Epithelial cell of proximal tubule (primary cell): ENCODE measurements at regions not wholly inside any gene's neighbourhood (a gene's known extent, or its start where the extent isn't known, plus 50 kb on each side); places are given as distances from the start of the nearest gene placed in this dataset.

Experiments
- DNase-seq: peaks from one replicate; pipeline ENCODE4 v3.0.0-alpha.2; 2011; ENCODE audit warnings: low read depth
- H3K4me3 ChIP-seq: 2 replicates; pipeline ENCODE4 v1.5.1; 2011; ENCODE audit warnings: low read depth, mild to moderate bottlenecking, low read length
- CTCF ChIP-seq: conservative IDR thresholded peaks from 2 replicates; pipeline ENCODE4 v1.5.1; 2012; ENCODE audit warnings: low read depth, mild to moderate bottlenecking, low read length

DNA sequence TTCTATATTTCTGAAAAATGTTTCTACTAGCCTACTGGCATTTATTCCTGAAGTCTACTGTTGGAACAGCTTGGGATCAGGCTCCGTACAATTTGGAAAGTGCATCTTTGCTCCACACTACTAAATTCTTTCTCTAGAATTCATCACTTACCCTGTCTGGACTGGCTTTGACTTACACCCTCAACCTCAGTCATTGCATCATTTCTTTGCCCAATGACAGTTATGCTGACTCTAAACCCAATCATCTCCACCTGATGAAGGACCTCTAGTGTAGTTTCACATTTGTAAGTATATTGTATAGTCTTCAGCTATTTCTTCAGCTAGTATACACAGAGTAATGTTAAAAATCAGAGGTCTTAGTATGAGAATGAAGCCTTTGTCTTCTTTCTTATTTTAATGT, 359.6 kb upstream of the MC4R start:
- no peak for DNase-seq

GRCh38 chr18:60739212-60739611, 366.6 kb upstream of the MC4R start:
- H3K4me3 ChIP-seq, result no peak overlapping the region
- TF ChIP-seq CTCF, result no peak
- DNase-seq, result no peak

More for the DNA sequence above, 359.6 kb upstream of the MC4R start:
- no peak overlapping the region for H3K4me3 ChIP-seq
- no peak for TF ChIP-seq CTCF

GRCh38 chr18:60740313-60740712, 367.7 kb upstream of the MC4R start:
- no peak for TF ChIP-seq CTCF
- DNase-seq, result no peak
- no peak overlapping the region for H3K4me3 ChIP-seq

DNA sequence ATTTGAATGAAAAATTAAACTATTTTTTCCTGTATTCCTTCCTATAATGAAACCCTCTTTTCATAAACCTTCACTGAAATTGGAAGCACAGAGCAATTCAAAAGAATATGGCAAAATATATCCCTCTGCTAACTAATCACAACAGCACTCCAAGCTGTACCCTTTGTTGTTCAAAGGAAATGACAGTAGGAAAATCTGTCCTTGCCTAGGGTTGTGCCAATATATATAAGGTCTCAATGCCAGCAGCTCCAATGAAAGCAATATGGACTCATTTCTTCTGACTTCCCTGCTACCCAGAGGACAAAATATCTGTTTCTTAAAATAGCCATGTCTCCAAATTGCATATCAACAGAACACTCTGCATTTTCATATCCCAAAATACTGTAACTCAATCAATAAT, 373.9 kb upstream of the MC4R start:
- no peak for TF ChIP-seq CTCF
- DNase-seq, result no peak
- no peak overlapping the region for H3K4me3 ChIP-seq

DNA sequence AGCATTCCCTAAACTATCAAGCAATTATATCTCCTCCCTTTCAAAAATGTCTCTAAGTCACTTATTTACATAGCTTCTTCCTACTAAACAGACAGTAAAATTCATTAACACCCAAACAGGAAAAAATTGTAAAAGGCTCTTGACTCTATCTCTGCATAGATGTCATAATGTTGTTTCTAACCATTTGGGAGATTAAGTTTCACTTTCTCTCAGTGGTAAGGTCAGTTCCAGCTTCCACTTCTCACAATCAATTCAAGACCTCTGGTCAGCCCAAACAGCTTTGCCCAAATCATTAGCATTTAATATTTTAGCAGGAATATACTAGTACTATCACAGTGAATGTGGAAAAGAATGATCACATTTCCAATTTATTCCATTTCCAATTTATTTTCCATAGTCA, 374.3 kb upstream of the MC4R start:
- no peak overlapping the region for H3K4me3 ChIP-seq
- TF ChIP-seq CTCF, result no peak
- DNase-seq, result no peak

DNA sequence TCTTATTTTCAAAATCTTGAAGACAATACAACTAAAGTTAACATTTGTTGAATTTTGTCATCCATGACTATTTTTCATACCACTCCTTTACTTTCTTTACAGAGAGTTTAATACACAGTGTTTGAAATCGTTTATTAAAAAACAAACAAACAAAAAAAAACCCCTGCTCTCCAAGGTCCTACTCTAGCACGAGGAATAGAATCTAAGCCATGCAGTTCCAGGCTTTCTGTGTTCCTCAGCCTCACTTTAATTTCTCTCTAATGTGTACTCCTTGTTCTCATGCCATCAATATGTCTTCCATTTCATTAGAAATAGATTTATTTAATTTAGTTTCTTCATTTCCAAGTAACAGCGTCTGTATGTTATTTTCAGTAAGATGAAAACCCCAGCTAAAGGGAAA, 381.2 kb upstream of the MC4R start:
- TF ChIP-seq CTCF, result no peak
- no peak for DNase-seq
- no peak overlapping the region for H3K4me3 ChIP-seq

DNA sequence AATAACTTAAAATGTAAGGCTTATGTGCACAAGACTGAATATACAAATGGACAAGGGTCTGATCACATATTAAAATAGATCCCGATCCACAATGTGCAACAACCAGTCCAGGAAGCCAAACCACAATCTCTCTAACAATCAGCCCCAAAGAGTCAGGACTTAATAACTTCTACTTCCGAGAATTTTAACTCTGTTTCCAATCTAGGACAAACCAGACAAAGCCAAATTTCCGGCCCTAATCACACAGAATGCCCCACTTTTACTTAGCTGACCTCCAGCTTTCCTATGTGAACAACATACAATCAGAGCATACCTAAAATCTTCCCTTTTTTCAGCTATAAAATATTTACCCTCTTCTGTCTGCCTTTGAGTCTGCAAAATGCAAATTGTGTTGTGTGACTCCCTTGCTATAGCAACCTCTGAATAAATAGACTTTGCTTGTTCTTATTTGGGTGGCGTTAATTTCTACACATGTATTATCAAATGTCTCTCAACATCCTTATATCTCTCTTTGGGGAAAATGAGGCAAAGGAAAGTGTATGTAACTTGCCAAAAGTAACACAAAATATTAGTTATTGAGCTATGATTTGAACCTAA, 381.9 kb upstream of the MC4R start:
- no peak for DNase-seq
- TF ChIP-seq CTCF, result no peak
- H3K4me3 ChIP-seq, result no peak overlapping the region
